GM10266 (cell line): ENCODE measurements at regions not wholly inside any gene's neighbourhood (a gene's known extent, or its start where the extent isn't known, plus 50 kb on each side); places are given as distances from the start of the nearest gene placed in this dataset.

Source experiments
- DNase-seq: peaks from one replicate; pipeline ENCODE4 v3.0.0; 2012; ENCODE audit errors: extremely low spot score
- TF ChIP-seq, protein P1 (sequence below): IDR thresholded peaks from 2 replicates; pipeline ENCODE4 v1.5.1; 2012; ENCODE audit warnings: mild to moderate bottlenecking, low read depth; ENCODE audit not compliant: control insufficient read depth, insufficient read depth; ENCODE audit errors: missing control alignments

DNA sequence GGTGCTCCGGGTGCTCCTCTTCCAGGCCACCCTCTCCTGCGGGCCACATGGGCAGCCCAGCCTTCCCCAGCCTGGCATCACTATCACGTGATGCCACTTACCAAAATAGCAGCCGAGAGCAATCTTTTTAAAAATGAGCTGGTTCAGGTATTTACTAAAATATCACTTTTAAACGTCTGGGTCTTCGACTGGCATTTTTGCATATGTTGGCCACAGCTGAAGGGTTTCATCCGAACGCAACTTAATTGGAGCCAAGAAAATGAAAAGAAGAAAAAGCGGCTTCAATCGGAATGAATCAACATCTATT is 94.6 kb upstream of the ANO1 start:
- TF ChIP-seq, protein P1, sequence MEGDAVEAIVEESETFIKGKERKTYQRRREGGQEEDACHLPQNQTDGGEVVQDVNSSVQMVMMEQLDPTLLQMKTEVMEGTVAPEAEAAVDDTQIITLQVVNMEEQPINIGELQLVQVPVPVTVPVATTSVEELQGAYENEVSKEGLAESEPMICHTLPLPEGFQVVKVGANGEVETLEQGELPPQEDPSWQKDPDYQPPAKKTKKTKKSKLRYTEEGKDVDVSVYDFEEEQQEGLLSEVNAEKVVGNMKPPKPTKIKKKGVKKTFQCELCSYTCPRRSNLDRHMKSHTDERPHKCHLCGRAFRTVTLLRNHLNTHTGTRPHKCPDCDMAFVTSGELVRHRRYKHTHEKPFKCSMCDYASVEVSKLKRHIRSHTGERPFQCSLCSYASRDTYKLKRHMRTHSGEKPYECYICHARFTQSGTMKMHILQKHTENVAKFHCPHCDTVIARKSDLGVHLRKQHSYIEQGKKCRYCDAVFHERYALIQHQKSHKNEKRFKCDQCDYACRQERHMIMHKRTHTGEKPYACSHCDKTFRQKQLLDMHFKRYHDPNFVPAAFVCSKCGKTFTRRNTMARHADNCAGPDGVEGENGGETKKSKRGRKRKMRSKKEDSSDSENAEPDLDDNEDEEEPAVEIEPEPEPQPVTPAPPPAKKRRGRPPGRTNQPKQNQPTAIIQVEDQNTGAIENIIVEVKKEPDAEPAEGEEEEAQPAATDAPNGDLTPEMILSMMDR, result no peak
- no peak for DNase-seq

DNA sequence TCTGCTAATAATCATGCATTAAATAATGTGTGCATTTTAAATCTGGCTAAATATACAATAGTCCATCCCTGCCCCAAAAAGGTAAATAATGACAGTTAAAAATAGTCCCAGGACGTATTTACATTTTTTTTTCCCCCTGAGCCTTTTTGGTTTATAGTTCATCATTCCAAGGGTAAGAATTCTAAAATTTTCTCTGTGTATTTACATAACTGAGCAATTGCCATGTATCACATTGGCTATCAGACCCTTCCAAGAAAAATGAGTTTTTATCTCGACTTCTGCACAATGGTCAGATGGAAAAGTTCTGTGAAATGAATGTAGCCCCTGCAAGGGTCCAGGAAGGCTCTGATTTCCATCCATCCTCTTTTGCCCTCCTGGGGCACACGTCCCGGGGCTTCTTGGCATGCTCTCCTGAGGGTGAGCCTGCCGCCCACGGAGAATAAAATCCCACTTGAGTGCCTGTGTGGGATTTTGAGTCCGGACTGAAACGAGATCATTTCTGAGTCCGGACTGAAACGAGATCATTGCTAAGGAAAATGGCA is 94.1 kb upstream of the ANO1 start:
- DNase-seq, result no peak
- TF ChIP-seq, protein P1, result no peak

DNA sequence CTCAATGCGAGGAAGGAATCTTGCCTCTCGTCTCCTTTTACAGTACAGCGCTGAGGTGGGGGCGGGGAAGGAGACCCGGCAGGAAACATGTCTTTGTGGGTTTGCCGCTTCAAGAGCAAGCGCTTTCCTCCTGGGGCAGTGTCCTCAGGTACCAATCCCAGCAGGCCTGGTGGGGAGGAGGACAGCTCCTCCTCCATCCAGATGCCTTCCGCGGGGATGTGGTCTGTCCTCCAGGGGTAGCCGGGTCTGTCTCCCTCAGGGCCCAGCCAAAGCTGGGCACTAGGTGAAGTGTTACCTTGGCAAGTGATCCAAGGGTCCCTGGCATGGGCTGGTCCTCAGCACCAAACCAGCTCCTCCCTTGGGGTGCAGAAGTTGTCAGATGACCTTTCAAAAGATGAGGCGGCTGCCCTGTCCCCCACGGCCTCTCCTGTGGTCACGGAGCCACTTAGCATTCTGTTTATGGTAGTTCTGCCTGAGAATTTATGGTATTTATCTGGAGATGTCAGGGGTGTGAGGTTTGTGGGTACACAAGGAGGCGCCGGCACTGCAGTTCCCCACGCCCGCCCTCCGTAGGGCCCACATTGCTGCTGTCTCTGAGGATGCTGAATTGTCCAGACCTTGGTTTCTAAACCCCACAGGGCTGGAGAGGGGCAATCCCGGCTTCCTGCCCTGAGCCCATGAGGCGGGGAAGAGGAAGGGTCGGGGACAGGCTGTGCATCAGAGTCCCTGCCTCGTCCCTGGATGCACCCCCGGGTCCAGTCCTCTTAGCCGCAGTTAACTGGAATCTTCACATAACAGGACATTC is 93.5 kb upstream of the ANO1 start:
- DNase-seq, result no peak
- TF ChIP-seq, protein P1, result no peak

DNA sequence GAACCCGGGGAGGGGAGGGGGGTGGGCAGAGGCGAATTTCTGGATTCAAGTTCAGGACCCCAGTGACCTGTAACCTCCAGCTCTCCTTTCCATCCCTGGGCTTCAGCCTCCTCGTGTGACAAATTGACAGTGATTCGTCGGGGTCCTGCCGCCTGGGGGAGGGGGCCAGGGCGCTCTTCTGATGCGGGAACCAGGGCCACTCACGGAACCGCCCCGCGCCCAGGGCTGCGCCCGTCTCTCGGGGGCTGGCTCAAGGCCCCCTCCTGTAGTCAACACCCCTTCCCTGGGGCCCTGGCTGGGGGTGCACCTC is 92.8 kb upstream of the ANO1 start:
- no peak for DNase-seq

DNA sequence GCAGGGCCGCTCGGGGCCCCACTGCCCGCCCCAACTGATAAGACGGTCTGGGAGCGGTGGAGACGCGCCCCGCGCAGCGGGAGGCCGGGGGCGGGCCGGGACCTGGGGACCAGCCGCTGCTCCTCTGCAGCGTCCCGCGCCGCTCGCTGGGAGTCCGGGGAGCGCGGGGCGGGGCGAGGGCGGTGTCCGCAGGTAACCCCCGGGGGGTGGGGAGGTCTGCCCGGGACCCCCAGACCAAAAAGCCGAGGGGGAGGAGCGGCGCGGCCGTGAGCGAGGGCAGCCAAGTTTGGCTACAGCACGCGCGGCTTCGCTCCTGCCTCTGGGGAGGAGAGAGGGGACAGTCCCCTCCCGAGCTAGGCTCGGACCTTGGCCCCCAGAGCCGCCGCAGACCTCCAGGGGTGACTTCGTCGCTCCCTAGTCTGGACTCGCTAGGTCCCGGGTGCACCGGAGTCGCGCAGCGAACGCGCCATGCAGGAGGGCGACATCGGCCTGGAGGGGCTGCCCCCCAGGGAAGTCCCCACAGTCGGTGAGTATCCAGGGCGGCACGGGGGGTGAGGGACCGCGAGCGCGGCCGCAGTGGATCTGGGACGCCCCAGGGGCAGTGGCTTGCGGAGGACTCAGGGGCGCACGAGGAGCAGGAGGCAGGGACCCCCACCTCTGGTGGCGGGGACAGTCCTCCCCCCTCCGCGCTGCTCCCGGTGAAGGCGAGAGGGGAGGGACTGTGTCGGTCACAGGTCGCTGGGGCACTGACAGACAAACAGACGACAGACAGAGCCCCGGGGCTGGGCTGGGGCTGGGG is 92.3 kb upstream of the ANO1 start:
- TF ChIP-seq, protein P1, result no peak
- DNase-seq, result no peak

More for the DNA sequence above, 92.8 kb upstream of the ANO1 start:
- TF ChIP-seq, protein P1, result no peak

DNA sequence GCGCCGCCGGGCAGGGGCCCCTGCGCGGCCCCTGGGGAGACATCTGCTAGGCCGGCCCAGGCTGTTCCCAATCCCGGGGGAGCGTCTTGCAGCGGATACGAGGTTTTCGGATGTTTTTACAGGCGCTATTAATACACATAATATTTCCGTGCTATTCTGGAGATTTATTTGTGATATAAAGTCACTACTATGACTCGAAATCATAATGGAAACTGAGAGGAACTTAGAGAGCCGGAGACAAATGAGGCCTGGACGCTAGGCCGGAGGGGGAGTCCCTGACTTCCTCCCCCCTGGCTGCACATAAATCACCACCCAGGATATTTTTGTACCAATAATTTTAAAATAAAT is 91.7 kb upstream of the ANO1 start:
- no peak for DNase-seq

More for the DNA sequence above, 91.7 kb upstream of the ANO1 start:
- TF ChIP-seq, protein P1, result no peak
